ENCODE measurements at regions not wholly inside any gene's neighbourhood (a gene's known extent, or its start where the extent isn't known, plus 50 kb on each side); places are given as distances from the start of the nearest gene placed in this dataset.

GRCh38 chrX:143171703-143172102 lies 146.0 kb downstream of the SPANXN4 start:
- no peaks in the 10 kb centered on the region for H3F3A ChIP-seq (ENCODE audit: control insufficient read depth, insufficient read depth)
- H3K9me3 ChIP-seq (ENCODE audit: control insufficient read depth, insufficient read depth, low read length): no peaks in the 10 kb centered on the region
- no peak overlapping the region for H3K4me3 ChIP-seq (ENCODE audit: low read length)
- H3K27me3 ChIP-seq (ENCODE audit: control insufficient read depth, low read length): no peaks in the 10 kb centered on the region
- no peaks in the 10 kb centered on the region for H3K4me1 ChIP-seq (ENCODE audit: control insufficient read depth, low read length)
- H3K36me3 ChIP-seq (ENCODE audit: control insufficient read depth, low read length): no peaks in the 10 kb centered on the region
- no peaks in the 10 kb centered on the region for H4K20me1 ChIP-seq (ENCODE audit: control insufficient read depth, insufficient read depth, low read depth, low read length)
- no peak overlapping the region for H3K27ac ChIP-seq (ENCODE audit: low read depth, low read length)
- H3K79me2 ChIP-seq (ENCODE audit: control insufficient read depth, low read length): no peaks in the 10 kb centered on the region
- H3K4me2 ChIP-seq (ENCODE audit: low read length): no peak overlapping the region
- no peak for TF ChIP-seq CTCF (IDR thresholded peaks at IDR 0.05; ENCODE audit: low read depth, low read length, poor library complexity, severe bottlenecking)
- no peak for TF ChIP-seq EZH2phosphoT487 (IDR thresholded peaks at IDR 0.05; ENCODE audit: borderline replicate concordance, low read length)
- no peaks in the 10 kb centered on the region for H3K9me2 ChIP-seq (replicated peaks; ENCODE audit: control insufficient read depth, low read length)

GRCh38 chrX:143165778-143166177 lies 140.1 kb downstream of the SPANXN4 start:
- Histone ChIP-seq H3K36me3 (ENCODE audit: control insufficient read depth, low read length) (no peaks in the 10 kb centered on the region), H3F3A (ENCODE audit: control insufficient read depth, insufficient read depth) (no peaks in the 10 kb centered on the region), H3K4me1 (ENCODE audit: control insufficient read depth, low read length) (no peaks in the 10 kb centered on the region), H3K4me3 (ENCODE audit: low read length) (no peak overlapping the region), H3K9me3 (ENCODE audit: control insufficient read depth, insufficient read depth, low read length) (no peaks in the 10 kb centered on the region), H3K27me3 (ENCODE audit: control insufficient read depth, low read length) (no peaks in the 10 kb centered on the region), H3K4me2 (ENCODE audit: low read length) (no peak overlapping the region), H3K27ac (ENCODE audit: low read depth, low read length) (no peak overlapping the region), H4K20me1 (ENCODE audit: control insufficient read depth, insufficient read depth, low read depth, low read length) (no peaks in the 10 kb centered on the region), H3K79me2 (ENCODE audit: control insufficient read depth, low read length) (no peaks in the 10 kb centered on the region), H3K9me2 (replicated peaks; ENCODE audit: control insufficient read depth, low read length) (no peaks in the 10 kb centered on the region)
- TF ChIP-seq CTCF (IDR thresholded peaks at IDR 0.05; ENCODE audit: low read depth, low read length, poor library complexity, severe bottlenecking): no peak
- TF ChIP-seq EZH2phosphoT487 (IDR thresholded peaks at IDR 0.05; ENCODE audit: borderline replicate concordance, low read length): no peak

GRCh38 chrX:143139681-143140080 lies 114.0 kb downstream of the SPANXN4 start:
- no peak for TF ChIP-seq EZH2phosphoT487 (IDR thresholded peaks at IDR 0.05; ENCODE audit: borderline replicate concordance, low read length)
- TF ChIP-seq CTCF (IDR thresholded peaks at IDR 0.05; ENCODE audit: low read depth, low read length, poor library complexity, severe bottlenecking): no peak
- no peak overlapping the region for H3K27ac ChIP-seq (ENCODE audit: low read depth, low read length)

GRCh38 chrX:143121477-143121876 lies 95.7 kb downstream of the SPANXN4 start:
- Histone ChIP-seq H3K9me2 (replicated peaks; ENCODE audit: control insufficient read depth, low read length) (no peaks in the 10 kb centered on the region), H4K20me1 (ENCODE audit: control insufficient read depth, insufficient read depth, low read depth, low read length) (no peaks in the 10 kb centered on the region), H3K79me2 (ENCODE audit: control insufficient read depth, low read length) (no peaks in the 10 kb centered on the region), H3K36me3 (ENCODE audit: control insufficient read depth, low read length) (no peaks in the 10 kb centered on the region), H3K4me3 (ENCODE audit: low read length) (no peak overlapping the region), H3K27me3 (ENCODE audit: control insufficient read depth, low read length) (no peaks in the 10 kb centered on the region), H3K27ac (ENCODE audit: low read depth, low read length) (no peak overlapping the region), H3F3A (ENCODE audit: control insufficient read depth, insufficient read depth) (no peaks in the 10 kb centered on the region), H3K9me3 (ENCODE audit: control insufficient read depth, insufficient read depth, low read length) (no peaks in the 10 kb centered on the region), H3K4me1 (ENCODE audit: control insufficient read depth, low read length) (no peaks in the 10 kb centered on the region), H3K4me2 (ENCODE audit: low read length) (no peak overlapping the region)
- no peak for TF ChIP-seq EZH2phosphoT487 (IDR thresholded peaks at IDR 0.05; ENCODE audit: borderline replicate concordance, low read length)
- TF ChIP-seq CTCF (IDR thresholded peaks at IDR 0.05; ENCODE audit: low read depth, low read length, poor library complexity, severe bottlenecking): no peak

More at GRCh38 chrX:143139681-143140080, 114.0 kb downstream of the SPANXN4 start:
- Histone ChIP-seq H3K9me2 (replicated peaks; ENCODE audit: control insufficient read depth, low read length) (no peaks in the 10 kb centered on the region), H3K79me2 (ENCODE audit: control insufficient read depth, low read length) (no peaks in the 10 kb centered on the region), H4K20me1 (ENCODE audit: control insufficient read depth, insufficient read depth, low read depth, low read length) (no peaks in the 10 kb centered on the region), H3K36me3 (ENCODE audit: control insufficient read depth, low read length) (no peaks in the 10 kb centered on the region), H3F3A (ENCODE audit: control insufficient read depth, insufficient read depth) (no peaks in the 10 kb centered on the region), H3K4me1 (ENCODE audit: control insufficient read depth, low read length) (no peaks in the 10 kb centered on the region), H3K4me3 (ENCODE audit: low read length) (no peak overlapping the region), H3K9me3 (ENCODE audit: control insufficient read depth, insufficient read depth, low read length) (no peaks in the 10 kb centered on the region), H3K27me3 (ENCODE audit: control insufficient read depth, low read length) (no peaks in the 10 kb centered on the region), H3K4me2 (ENCODE audit: low read length) (no peak overlapping the region)

Measured in DOHH2 (cell line).